Amygdala (tissue), 56 donors: ENCODE measurements at regions not wholly inside any gene's neighbourhood (a gene's known extent, or its start where the extent isn't known, plus 50 kb on each side); places are given as distances from the start of the nearest gene placed in this dataset.

ENCODE experiments used
- DNase-seq, 56 donors: peaks; one replicate each; lab custom pipeline; 2025; lab: John Stamatoyannopoulos, UW

GRCh38 chr14:98412431-98412830 lies 859.6 kb downstream of the BCL11B start:
- no peak for DNase-seq

- DNase-seq: no peak
These were observed 856.2 kb downstream of the BCL11B start for GRCh38 chr14:98415766-98416165.

- no peak for DNase-seq
These were observed 855.0 kb downstream of the BCL11B start for GRCh38 chr14:98417001-98417400.

DNA sequence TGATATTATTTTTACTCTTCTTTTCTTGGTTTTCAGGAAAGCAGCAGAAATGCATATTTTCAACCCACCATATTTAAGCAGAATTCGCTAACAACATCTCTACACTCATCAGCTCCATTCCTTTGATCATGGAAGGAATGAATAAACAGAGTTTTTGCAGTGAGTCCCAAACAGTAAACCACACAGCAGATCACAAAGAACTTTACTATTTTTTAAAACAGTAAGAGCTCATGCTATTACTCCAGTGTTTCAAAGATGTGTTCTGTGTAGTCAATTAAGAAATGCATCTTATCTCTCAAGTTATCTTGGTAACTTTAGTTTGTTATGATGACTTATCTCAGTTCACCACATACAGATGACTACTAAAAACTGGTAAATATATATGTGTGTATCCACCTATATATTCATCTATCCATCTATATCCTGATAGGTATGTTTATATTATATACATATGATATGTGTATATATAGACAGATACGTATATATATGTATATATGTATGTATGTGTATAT lies 843.5 kb downstream of the BCL11B start:
- no peak for DNase-seq

- no peak for DNase-seq
These were observed 838.6 kb downstream of the BCL11B start for GRCh38 chr14:98433436-98433835.

- no peak for DNase-seq
These were observed 834.9 kb downstream of the BCL11B start for GRCh38 chr14:98437113-98437512.

GRCh38 chr14:98444077-98444476 lies 827.9 kb downstream of the BCL11B start:
- DNase-seq: no peak

- DNase-seq: no peak
These were observed 826.3 kb downstream of the BCL11B start for GRCh38 chr14:98445718-98446117.

GRCh38 chr14:98446508-98446907 lies 825.5 kb downstream of the BCL11B start:
- DNase-seq: no peak

- no peak for DNase-seq
These were observed 815.8 kb downstream of the BCL11B start for GRCh38 chr14:98456231-98456630.

GRCh38 chr14:98458702-98459101 lies 813.3 kb downstream of the BCL11B start:
- no peak for DNase-seq

GRCh38 chr14:98462908-98463307 lies 809.1 kb downstream of the BCL11B start:
- DNase-seq: no peak

DNA sequence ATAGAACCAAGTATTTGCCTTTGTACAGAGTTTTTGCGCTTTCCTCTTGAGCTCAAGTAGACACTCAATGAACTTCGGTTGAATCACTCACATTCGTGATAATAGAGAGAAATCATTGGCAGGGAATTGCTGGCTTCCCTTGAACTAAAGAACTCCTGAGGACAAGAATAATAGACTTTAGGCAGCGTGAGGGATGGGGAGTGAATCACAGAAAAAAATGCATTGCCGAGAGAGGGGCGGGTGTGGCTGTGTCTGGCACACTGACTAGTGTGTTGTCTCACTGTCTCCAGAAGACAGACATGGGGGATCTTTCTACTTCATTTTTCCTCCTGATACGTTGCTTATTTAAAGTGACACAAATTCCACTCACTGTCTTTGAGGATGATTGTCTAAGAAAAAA lies 805.2 kb downstream of the BCL11B start:
- no peak for DNase-seq

DNA sequence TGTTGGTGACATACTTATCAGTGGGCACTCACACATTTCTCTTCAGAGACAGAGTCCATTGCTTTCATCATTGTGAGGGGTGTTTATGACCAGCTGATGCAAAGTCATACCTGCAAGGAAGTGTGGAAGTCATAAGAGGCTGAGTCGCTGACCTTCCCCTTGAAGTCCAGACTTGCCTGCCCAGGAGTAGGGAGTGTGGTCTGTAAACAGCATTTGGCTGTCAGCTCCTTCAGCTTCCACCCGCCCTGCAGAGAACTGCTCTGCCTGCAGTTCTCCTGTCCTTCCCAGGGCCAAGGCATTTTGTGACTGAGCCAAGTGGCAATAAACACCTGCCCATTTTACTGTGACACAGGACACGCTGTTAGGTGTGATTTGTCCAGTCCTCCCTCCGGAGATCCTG lies 801.3 kb downstream of the BCL11B start:
- DNase-seq: no peak

DNA sequence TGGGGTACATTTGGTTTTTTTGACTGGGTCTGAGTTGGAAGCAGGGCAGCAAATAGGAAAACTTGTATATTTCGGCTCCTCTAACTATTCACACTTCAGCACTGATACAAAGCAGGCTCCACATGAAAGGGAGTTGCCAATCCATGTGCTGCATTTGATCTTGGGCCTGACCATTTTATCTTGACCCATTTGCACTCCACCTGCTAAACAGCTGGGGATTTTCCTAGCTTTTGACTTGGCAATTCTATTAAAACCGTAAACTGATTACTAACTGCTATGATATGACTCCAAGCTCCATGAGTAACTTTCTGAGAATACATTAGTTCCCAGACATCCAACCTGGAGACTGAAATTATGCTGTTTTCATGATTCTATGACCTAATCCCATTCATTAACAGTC lies 797.1 kb downstream of the BCL11B start:
- no peak for DNase-seq

DNA sequence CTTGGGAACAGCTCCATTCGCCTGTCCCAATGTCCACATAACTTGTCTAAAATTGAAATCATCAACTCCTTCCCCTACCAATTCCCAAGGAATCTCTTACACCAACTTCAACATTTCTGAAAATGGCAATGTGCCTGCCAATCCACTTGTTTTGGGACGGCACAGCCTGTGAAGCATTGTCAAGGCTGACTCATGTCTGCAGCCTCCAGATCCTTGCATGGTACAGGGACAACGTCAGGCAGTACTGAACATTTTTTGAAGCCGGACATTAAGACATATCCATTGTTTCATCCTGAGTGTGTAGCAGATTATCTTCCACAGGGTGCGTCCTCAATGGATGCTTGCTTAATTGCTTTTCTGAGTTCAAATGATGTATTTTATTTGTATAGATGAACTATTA lies 794.1 kb downstream of the BCL11B start:
- no peak for DNase-seq

DNA sequence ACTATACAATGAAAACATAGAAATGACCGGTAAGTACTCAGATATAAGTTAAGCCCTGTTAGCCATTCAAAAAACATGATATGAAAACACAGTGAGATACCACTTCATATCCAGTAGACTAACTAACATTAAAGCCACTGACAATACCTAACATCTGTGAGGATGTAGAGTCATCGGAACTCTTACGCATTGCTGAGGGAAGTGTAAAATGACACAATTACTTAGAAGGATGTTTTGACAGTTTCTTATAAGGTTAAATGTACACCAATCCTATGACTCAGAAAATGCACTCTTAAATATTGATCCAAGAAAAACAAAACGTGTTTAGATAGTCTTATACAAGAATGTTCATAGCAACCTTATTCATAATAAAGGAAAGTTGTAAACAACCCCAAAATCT lies 782.9 kb downstream of the BCL11B start:
- DNase-seq: no peak

- no peak for DNase-seq
These were observed 777.4 kb downstream of the BCL11B start for GRCh38 chr14:98494582-98494981.

DNA sequence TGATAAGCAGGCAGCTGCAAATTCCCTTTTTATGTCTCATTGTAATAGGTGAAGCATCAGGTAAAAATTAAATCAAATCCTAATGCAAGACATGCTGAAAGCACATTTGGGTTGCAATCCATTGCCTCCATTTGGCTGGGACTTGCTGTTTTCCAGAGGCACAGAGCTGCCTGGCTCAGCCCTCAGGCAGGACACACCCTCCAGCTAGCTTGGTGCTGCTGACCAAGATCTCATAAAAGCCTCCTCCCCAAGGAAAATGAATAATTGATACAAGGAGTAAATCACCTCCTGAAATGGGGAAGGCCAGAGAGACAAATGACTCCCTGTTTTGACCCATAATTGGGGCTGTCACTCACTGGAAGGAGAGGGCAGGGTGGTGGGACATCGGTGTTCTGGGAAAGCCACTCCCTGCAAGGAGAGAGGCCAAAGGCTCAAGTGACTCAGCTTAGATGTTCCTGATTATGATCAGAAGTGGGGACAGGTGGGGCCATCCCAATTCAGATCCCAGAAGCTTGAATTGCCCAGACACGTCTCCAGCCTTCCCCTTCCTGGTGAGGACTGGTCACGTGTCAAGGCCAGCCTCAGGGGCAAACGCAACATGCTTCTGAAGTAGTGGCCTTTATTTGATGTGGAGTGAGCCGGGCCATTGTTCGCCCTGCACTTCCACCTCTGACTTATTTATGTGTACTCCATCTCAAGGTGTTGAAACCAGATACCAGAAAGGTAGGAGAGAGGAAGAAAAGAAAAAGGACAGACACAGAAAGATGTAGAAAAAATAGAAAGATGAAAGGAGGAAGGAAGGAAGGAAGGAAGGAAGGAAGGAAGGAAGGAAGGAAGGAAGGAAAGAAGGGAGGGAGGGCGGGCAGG lies 773.7 kb downstream of the BCL11B start:
- no peak for DNase-seq

DNA sequence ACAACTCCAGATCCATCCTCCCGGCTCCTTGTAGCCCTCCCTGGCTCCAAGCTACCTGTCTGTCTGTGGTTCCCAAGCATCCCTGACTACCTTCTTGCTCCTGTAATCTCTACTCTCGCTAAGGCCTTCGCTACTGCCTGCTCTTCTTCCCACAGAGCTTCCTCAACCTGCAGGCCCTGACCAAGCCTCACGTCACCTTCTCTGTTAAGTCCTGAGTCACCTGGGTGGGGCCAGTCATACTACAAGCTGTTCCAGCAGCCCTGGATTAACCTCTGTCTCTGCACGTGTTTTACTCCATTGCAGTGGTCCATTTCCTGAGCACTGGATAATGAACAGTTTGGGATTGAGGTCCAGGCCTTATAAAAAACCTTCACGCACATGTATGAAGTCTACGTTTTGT lies 770.7 kb downstream of the BCL11B start:
- DNase-seq: no peak

GRCh38 chr14:98501836-98502235 lies 770.2 kb downstream of the BCL11B start:
- DNase-seq: no peak

- no peak for DNase-seq
These were observed 768.7 kb downstream of the BCL11B start for GRCh38 chr14:98503086-98503815.
